ENCODE measurements at regions not wholly inside any gene's neighbourhood (a gene's known extent, or its start where the extent isn't known, plus 50 kb on each side); places are given as distances from the start of the nearest gene placed in this dataset.

DNA sequence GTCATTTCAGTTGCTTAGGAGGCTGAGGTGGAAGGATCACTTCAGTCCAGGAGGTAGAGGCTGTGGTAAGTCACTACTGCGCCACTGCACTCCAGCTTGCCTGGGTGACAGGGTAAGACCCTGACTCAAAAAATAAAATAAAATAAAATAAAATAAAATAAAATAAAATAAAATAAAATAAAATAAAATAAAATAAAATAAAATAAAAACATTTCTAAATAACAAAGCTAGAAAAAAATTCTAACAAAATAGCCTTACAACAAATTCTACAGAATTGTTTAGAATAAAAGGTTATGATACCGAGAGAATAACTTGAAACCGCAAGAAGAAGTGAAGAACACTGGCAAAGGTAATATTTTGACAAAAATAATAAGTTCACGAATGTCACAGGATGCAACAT is 794.3 kb downstream of the NR2F2 start:
- TF ChIP-seq, protein P1, sequence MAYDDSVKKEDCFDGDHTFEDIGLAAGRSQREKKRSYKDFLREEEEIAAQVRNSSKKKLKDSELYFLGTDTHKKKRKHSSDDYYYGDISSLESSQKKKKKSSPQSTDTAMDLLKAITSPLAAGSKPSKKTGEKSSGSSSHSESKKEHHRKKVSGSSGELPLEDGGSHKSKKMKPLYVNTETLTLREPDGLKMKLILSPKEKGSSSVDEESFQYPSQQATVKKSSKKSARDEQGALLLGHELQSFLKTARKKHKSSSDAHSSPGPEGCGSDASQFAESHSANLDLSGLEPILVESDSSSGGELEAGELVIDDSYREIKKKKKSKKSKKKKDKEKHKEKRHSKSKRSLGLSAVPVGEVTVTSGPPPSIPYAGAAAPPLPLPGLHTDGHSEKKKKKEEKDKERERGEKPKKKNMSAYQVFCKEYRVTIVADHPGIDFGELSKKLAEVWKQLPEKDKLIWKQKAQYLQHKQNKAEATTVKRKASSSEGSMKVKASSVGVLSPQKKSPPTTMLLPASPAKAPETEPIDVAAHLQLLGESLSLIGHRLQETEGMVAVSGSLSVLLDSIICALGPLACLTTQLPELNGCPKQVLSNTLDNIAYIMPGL (CRISPR knock-in tag; IDR thresholded peaks at IDR 0.05) = no peak
- TF ChIP-seq, protein P2, sequence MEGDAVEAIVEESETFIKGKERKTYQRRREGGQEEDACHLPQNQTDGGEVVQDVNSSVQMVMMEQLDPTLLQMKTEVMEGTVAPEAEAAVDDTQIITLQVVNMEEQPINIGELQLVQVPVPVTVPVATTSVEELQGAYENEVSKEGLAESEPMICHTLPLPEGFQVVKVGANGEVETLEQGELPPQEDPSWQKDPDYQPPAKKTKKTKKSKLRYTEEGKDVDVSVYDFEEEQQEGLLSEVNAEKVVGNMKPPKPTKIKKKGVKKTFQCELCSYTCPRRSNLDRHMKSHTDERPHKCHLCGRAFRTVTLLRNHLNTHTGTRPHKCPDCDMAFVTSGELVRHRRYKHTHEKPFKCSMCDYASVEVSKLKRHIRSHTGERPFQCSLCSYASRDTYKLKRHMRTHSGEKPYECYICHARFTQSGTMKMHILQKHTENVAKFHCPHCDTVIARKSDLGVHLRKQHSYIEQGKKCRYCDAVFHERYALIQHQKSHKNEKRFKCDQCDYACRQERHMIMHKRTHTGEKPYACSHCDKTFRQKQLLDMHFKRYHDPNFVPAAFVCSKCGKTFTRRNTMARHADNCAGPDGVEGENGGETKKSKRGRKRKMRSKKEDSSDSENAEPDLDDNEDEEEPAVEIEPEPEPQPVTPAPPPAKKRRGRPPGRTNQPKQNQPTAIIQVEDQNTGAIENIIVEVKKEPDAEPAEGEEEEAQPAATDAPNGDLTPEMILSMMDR (IDR thresholded peaks at IDR 0.05) = no peak

Data from WTC11 (cell line).